ENCODE measurements at regions not wholly inside any gene's neighbourhood (a gene's known extent, or its start where the extent isn't known, plus 50 kb on each side); places are given as distances from the start of the nearest gene placed in this dataset.
"Not testable (repeated sequence)": the region's sequence is repeated elsewhere in the genome, so short reads cannot be mapped to it uniquely, and the experiment has no call there.

GRCh38 chr7:32768338-32768737 lies 123.2 kb downstream of the KBTBD2 start:
- TF ChIP-seq MAX (IDR thresholded peaks at IDR 0.05); NR2F2 (IDR thresholded peaks at IDR 0.05); CTCF (IDR thresholded peaks at IDR 0.05; ENCODE audit: low read depth, low read length, missing input control); SP1 (IDR thresholded peaks at IDR 0.05); REST (IDR thresholded peaks at IDR 0.05); RAD21 (IDR thresholded peaks at IDR 0.05); GABPA (IDR thresholded peaks at IDR 0.05 in 1 of 2, conservative IDR thresholded peaks at IDR 0.05 in 1 of 2); FOXA1 (IDR thresholded peaks at IDR 0.05); YY1 (IDR thresholded peaks at IDR 0.05); RXRA (IDR thresholded peaks at IDR 0.05); TAF1 (conservative IDR thresholded peaks at IDR 0.05); ZBTB33 (IDR thresholded peaks at IDR 0.05); EGR1 (IDR thresholded peaks at IDR 0.05; ENCODE audit: low read depth in 2 of 2); ATF3 (IDR thresholded peaks at IDR 0.05): not testable (repeated sequence)
